ENCODE measurements at regions not wholly inside any gene's neighbourhood (a gene's known extent, or its start where the extent isn't known, plus 50 kb on each side); places are given as distances from the start of the nearest gene placed in this dataset.

GRCh38 chr7:69411018-69411417, 187.3 kb upstream of the AUTS2 start:
- H3K4me1 ChIP-seq: no peaks in the 10 kb centered on the region
- no peaks in the 10 kb centered on the region for H3K27me3 ChIP-seq (ENCODE audit: low read depth)
- no peaks in the 10 kb centered on the region for H3K36me3 ChIP-seq
- H3K9me3 ChIP-seq: no peaks in the 10 kb centered on the region
- ATAC-seq (no peak), DNase-seq (no peak)
- intact Hi-C loops (cut with DNase I): no loop called here
- no peak for TF ChIP-seq CTCF (IDR thresholded peaks at IDR 0.05)
- H3K27ac ChIP-seq: no peak overlapping the region
- H3K4me3 ChIP-seq: no peak overlapping the region

- no peak overlapping the region for H3K4me3 ChIP-seq
- H3K4me1 ChIP-seq: no peaks in the 10 kb centered on the region
- TF ChIP-seq CTCF (IDR thresholded peaks at IDR 0.05): no peak
- H3K9me3 ChIP-seq: no peaks in the 10 kb centered on the region
- no peak overlapping the region for H3K27ac ChIP-seq
- no peaks in the 10 kb centered on the region for H3K36me3 ChIP-seq
- H3K27me3 ChIP-seq (ENCODE audit: low read depth): no peaks in the 10 kb centered on the region
- ATAC-seq: peak in 1 of 2 donors; percentile 27
- intact Hi-C loops (cut with DNase I): no loop called here
- no peak for DNase-seq
These were observed 186.8 kb upstream of the AUTS2 start for GRCh38 chr7:69411466-69411865.

- no peak for TF ChIP-seq CTCF (IDR thresholded peaks at IDR 0.05)
- intact Hi-C loops (cut with DNase I): no loop called here
- H3K4me3 ChIP-seq: no peak overlapping the region
- ATAC-seq (peak; percentile 40 to 79), DNase-seq (no peak)
- no peaks in the 10 kb centered on the region for H3K36me3 ChIP-seq
- H3K9me3 ChIP-seq: no peaks in the 10 kb centered on the region
- H3K27me3 ChIP-seq (ENCODE audit: low read depth): no peaks in the 10 kb centered on the region
- no peaks in the 10 kb centered on the region for H3K4me1 ChIP-seq
- H3K27ac ChIP-seq: no peak overlapping the region
These were observed 185.7 kb upstream of the AUTS2 start for GRCh38 chr7:69412331-69413146.

- H3K4me1 ChIP-seq: no peaks in the 10 kb centered on the region
- no peak overlapping the region for H3K4me3 ChIP-seq
- no peak for ATAC-seq
- H3K9me3 ChIP-seq: no peaks in the 10 kb centered on the region
- no peak for TF ChIP-seq CTCF (IDR thresholded peaks at IDR 0.05)
- H3K27me3 ChIP-seq (ENCODE audit: low read depth): no peaks in the 10 kb centered on the region
- no peak for DNase-seq
- H3K36me3 ChIP-seq: no peaks in the 10 kb centered on the region
- intact Hi-C loops (cut with DNase I): no loop called here
- H3K27ac ChIP-seq: no peak overlapping the region
These were observed 183.7 kb upstream of the AUTS2 start for GRCh38 chr7:69414555-69414954.

- no peak for TF ChIP-seq CTCF (IDR thresholded peaks at IDR 0.05)
- Histone ChIP-seq H3K36me3 (no peaks in the 10 kb centered on the region), H3K27me3 (ENCODE audit: low read depth) (no peaks in the 10 kb centered on the region), H3K4me3 (no peak overlapping the region), H3K4me1 (no peaks in the 10 kb centered on the region), H3K27ac (no peak overlapping the region), H3K9me3 (no peaks in the 10 kb centered on the region)
- intact Hi-C loops (cut with DNase I): no loop called here
- ATAC-seq (no peak), DNase-seq (no peak)
These were observed 179.2 kb upstream of the AUTS2 start for GRCh38 chr7:69418869-69419670.

Data from lower lobe of right lung (tissue), 2 donors.